Stimulated activated CD8-positive, alpha-beta memory T cell treated with anti-CD3 and anti-CD28 coated beads, Interleukin-4, amount 100 ng/mL, for 4 hours (primary cell): ENCODE measurements at regions not wholly inside any gene's neighbourhood (a gene's known extent, or its start where the extent isn't known, plus 50 kb on each side); places are given as distances from the start of the nearest gene placed in this dataset.
"Not testable (repeated sequence)": the region's sequence is repeated elsewhere in the genome, so short reads cannot be mapped to it uniquely, and the experiment has no call there.

Experiments
- DNase-seq, 2 donors: peaks; one replicate each; pipeline ENCODE4 v3.0.0-alpha.2; 2020; ENCODE audit warnings: low read depth in 2 of 2, low spot score in 1 of 2

- DNase-seq = no peak
These were observed 119.7 kb downstream of the DTL start for GRCh38 chr1:212155219-212155618.

DNA sequence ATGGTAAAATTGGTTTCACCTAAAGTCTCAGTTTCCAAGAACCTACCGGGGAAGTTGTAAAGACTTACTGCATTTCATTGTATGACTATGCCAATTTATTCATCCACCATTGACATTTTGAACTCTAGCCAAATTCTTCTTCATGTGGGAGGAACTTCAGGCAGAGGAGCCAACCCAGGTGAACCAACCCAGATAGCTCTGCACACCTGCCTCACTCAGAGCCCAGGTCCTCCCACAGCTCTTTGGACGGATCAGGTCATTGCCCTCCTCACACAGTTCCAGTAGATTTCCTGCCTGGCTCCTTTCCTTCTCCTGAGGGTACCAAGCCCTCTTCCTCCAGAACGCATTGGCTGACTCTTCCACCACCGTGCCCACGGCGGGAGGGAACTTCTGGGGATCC, 121.7 kb downstream of the DTL start:
- no peak for DNase-seq

DNA sequence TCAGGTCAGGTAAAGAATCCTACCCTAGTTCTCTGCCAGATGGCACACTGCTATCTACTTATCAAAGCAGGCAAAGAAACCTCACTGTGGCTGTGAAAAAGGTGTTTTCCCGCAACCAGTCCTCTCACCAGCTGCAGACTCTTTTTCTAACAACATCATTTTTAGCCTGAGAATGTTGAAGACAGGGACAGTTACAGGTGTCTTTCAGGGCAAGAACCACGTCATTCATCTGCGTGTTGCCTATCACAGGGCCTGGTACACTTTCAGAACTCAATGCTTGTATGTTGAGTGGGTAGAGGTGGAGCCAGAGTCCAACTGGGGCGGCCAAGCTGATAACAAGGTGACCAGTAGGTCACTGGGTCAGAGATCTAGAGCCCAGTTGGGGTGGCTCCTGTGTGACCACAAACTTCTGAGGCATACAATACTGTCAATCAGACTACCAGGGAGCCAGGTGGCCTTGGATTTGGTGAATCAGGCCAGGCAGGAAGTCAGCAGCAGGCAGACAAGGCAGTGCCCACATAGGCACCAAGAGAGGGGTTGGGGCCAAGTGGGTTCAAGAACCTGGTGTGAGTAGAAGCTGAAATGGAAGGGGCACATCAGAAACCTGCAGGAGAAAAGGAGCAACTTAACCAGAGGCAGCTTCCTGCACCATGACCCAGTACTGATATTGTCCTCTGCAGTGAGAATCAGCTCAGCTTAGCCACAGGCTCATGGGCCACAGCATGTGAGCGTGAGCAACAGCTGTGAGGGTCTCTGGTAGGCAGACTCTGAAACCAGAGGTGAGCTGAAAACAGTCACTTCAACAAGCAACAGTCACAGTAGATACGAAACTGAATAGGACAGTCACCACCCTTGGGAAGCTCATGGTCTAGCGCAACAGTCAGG, 123.6 kb downstream of the DTL start:
- DNase-seq = no peak

GRCh38 chr1:212161231-212161781, 123.9 kb upstream of the PPP2R5A start:
- no peak for DNase-seq

DNA sequence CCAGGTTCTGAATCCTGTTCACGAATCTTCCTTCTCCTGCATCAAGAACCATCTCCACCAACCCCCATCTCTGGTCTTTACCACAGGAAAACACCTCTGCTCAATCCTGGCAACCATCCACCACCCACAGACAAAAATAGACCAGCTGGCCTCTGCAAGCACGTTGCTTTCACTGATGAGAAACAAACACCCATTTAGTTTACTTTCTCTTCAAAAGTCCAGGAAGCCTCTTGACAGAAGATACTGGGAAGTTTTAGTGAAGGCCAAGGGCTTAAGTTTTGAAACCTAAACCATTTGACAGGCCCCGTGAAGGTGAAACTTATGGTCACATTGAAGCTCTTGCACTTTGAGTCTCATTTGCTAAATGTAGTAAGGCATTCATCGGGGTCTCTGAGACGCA, 122.6 kb upstream of the PPP2R5A start:
- DNase-seq = peak in 1 of 2 donors; percentile 2

DNA sequence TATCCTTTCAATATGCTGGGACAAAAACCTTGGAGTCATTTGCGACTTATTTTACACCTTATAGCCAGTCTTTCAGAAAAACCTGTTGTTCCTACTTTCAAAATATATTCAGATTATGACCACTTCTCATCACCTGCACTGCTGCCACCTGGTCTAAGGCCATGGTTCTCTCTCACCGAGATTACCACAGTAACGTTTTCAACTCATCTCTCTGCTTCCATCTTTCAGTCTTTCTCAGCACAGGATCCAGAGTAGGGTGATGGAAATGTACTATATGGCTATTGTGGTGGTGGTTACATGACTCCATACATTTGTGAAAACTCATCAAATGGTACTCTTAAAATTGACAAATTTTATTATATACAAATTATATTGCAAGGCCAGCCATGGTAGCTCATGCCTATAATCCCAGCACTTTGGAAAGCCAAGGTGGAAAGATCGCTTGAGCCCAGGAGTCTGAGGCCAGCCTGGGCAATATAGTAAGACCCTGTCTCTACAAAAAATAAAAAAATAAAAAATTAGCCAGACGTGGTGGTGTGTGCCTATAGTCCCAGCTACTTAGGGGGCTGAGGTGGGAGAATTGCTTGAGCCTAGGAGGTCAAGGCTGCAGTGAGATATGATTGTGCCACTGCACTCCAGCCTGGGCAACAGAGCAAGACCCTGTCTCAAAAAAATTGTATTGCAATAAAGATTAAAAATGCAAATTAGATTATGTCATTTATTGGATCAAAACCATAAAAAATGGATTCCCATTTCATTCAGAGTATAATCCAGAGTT, 120.9 kb upstream of the PPP2R5A start:
- no peak for DNase-seq

- no peak for DNase-seq
These were observed 119.0 kb upstream of the PPP2R5A start for GRCh38 chr1:212166244-212166643.

DNA sequence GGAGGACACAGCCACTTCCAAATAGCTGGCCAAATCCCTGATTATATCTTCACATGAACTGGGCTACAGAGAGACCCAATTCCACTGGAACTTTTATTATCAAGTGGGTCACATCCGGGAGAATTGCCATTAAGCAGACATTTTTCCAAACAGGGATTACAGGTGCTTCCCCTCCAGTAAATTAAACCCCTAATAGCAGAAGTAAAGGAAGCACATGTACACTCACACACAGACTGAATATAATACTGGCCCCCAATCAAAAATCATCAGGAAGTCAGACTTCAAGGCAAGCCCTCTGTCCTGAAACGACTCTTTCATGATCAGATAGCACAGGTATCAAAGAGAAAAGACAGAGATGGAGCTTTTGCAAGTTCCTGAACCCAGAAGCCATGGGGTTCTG, 118.6 kb upstream of the PPP2R5A start:
- no peak for DNase-seq

DNA sequence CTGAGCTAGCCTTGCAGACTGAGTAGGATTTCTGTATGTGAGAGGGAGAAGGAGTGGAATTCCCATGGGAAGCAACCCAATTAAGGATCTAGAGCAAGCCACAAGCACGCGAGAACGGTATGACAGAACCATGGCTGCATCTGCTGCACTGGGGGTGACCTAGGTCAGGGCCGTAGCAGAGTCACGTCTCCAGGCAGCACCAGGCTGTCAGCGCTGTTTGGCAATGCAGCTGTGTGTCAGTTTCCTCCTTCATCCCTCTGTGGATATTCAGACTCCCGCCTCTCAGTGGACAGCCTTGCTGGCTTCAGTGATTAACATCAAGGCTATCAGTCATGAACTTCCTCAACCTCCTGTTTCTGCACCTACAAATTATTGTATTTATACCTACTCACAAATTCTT, 118.1 kb upstream of the PPP2R5A start:
- DNase-seq = no peak

DNA sequence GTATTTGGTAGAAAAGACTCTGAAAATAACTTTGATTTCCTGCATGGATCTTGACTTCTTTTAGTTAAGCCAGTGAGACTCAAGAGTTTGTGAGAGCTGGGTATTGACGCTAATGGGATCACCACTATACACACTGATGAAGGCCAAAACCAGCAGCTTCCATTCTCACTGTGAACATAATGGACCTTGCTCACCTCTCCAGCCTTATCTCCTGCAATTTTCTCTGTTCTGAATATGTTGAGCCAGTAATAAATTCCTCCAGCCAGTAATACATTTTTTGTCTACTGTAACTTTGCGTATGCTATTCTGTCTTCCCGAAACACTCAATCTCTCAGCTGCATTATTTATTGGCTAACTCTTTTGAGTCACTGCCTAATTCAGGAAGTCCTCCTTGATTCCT, 111.6 kb upstream of the PPP2R5A start:
- DNase-seq = no peak

GRCh38 chr1:212174295-212174694, 110.9 kb upstream of the PPP2R5A start:
- not testable (repeated sequence) for DNase-seq

DNA sequence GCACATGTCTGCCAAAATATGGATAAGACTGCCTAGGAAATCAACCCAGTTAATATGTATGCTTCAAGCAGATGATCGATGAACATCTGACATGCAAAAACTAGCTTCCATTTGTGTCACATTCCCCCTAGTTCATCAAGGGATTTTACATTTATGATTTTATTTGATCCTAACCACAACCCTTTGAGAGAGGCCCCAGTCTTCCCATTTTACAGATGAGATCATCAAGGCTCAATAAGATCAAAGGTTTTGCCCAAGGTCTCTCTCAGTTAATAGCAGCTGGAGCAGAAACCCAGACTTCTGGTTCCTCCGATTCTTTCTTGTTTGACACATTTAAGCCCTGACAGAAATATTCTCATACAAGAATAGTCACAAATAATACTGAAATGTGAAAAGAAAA, 107.7 kb upstream of the PPP2R5A start:
- DNase-seq = no peak

- DNase-seq = no peak
These were observed 106.4 kb upstream of the PPP2R5A start for GRCh38 chr1:212178851-212179250.

DNA sequence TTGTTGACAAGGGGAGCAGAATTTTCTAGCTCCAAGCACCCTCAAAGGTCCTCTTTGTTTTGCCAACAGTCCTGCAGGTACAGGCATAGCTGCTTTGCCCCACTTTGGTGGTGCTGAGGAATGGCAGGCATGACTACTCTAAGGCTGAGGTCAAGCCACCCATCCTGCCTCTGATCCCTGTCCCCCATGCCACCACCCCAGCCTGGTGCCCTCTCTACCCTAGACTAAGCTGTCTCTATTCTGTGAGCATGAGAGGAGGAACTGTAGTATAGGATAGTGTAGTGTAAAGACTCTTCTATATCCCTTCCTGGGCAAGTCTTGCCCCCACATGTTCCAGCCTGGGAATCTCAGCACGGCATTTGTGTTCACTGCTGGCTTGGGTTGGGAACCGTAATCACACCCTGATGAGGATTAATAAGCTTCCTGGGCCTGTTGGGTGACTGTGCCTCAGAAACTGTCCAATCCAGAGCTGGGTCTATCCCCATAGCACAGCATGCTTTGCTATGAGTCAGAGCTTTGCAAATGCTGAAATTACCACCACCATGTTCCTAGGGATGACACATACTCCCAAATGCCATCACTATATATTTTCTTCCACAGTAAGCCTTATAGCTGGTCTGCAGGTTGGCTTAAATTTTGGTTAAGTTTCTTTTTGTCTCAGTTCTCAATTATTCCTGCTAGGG, 105.7 kb upstream of the PPP2R5A start:
- DNase-seq = no peak

- no peak for DNase-seq
These were observed 104.0 kb upstream of the PPP2R5A start for GRCh38 chr1:212181015-212181882.

- no peak for DNase-seq
These were observed 103.0 kb upstream of the PPP2R5A start for GRCh38 chr1:212182171-212182570.

DNA sequence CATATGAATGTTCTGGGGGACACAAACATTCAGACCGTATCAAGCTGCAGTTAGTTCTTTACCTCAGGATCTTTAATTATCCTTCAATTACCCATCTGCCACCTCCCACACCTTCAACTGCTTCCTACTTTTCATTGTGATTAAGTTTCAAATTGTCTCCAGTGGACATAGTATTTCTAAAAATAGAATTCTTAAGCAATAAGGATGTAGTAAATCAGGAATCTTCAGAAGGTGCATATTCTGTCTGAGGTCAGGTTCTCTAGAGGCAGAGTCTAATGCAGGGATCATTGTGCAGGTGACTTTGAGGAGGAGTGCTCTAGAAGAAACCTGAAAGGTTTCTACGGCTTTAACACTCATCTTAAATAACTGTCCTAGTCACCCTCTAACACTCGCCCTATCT, 102.6 kb upstream of the PPP2R5A start:
- no peak for DNase-seq

DNA sequence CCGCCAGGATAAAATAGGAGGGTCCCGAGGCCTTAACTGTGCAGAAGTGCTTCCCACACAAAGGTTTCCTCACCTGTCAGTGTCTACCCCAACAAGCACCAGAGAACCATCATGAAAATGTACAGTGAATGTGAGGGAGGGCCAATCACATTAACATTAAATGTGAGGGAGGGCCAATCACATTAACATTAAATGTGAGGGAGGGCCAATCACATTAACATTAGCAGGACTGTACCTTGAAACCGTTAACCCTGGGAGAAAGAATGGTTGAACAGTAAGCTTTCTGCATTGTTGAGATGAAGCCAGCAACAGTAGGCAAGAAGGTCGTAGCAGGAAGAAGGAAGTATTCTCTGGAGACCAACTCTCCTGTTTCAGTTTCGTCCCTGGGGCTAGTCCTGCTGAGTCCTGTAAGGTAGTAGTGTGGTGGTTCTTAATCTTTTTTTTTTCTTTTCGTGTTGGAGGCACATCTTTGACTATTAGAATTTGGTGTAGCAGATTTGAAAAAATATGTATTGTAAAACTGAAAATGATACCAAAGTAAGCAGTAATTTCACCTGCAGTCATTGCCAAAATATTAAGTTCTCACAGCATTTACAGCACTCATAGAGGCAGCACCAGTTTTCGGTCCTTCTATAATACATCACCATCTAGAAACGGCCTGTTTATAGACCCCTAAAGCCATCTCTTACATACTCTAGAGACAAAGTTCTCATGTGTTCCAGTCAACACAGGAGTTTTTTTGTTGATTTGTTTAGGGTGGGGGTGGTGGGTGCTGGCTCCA, 98.6 kb upstream of the PPP2R5A start:
- no peak for DNase-seq

- DNase-seq = peak in 1 of 2 donors; percentile 0
These were observed 96.4 kb upstream of the PPP2R5A start for GRCh38 chr1:212188599-212189351.
